Fibroblast of lung (primary cell): ENCODE measurements at regions not wholly inside any gene's neighbourhood (a gene's known extent, or its start where the extent isn't known, plus 50 kb on each side); places are given as distances from the start of the nearest gene placed in this dataset.

Source experiments
- CTCF ChIP-seq, 2 donors: IDR thresholded peaks in 1 of 2; conservative IDR thresholded peaks in 1 of 2; 1 replicate in 1 of 2; 2 replicates in 1 of 2; pipeline ENCODE4 v1.5.1; 2011 to 2012; ENCODE audit warnings: low read length in 2 of 2, control low read depth in 1 of 2, inconsistent platforms in 1 of 2, low read depth in 1 of 2, mild to moderate bottlenecking in 1 of 2
- EZH2 ChIP-seq: IDR thresholded peaks from 2 replicates; pipeline ENCODE4 v1.5.1; 2012; ENCODE audit warnings: low read length, control low read depth, mild to moderate bottlenecking; ENCODE audit errors: missing control alignments

DNA sequence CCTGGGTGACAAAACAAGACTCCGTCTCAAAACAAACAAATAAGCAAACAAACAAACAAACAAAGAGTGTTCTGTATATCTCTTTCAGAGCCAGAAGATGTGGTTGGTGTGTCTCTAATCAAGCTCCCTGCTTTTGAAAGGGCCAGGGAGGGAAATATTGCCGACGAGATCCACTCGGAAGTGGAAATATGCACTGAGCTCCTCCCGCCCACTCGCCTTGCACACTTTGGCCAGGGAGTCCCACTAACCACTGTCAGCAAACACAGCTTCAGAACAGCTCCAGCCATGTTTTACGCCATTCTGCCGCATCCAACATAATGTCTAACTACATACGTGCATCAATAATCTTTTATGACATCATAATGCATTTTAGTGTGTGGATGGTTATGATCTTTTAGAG is 155.5 kb upstream of the VSTM2B start:
- TF ChIP-seq EZH2 (no peak), CTCF (conservative IDR thresholded peaks at IDR 0.05 in 1 of 2, IDR thresholded peaks at IDR 0.05 in 1 of 2; ENCODE audit: low read depth in 1 of 2, low read length in 2 of 2) (no peak)
